ENCODE measurements at regions not wholly inside any gene's neighbourhood (a gene's known extent, or its start where the extent isn't known, plus 50 kb on each side); places are given as distances from the start of the nearest gene placed in this dataset.

DNA sequence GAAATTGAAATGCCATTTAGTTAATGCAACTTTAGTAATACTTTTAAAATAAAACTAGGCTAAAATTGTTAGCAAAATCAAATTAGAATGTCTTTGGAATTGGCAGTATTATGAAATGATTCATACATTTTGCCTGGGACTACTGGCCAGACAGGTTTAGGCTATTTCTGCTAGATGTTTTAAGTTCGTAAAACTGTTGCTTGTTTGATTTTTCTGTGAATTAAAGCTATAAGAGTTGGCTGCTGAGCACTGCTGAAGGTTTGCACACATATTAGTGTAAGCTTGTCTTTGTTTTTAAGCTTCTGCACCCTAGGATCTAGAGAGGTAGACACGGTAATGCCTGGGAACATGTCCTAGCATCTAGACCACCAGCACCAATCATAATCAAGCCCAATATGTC lies 1094.6 kb upstream of the ADGRL4 start:
- Histone ChIP-seq H3K4me1 (ENCODE audit: control insufficient read depth in 2 of 3, insufficient read depth in 2 of 3, low read depth in 1 of 3, low read length in 3 of 3) (no peaks in the 10 kb centered on the region), H3K27me3 (ENCODE audit: control insufficient read depth, insufficient read depth, low read length) (no peaks in the 10 kb centered on the region), H3K4me3 (ENCODE audit: low read length in 3 of 3) (no peak overlapping the region), H3K27ac (ENCODE audit: low read depth in 2 of 2, low read length in 2 of 2) (no peak overlapping the region), H3K9ac (ENCODE audit: low read length in 3 of 3) (no peak overlapping the region), H3K36me3 (ENCODE audit: control insufficient read depth in 2 of 3, insufficient read depth in 3 of 3, low read length in 3 of 3) (no peaks in the 10 kb centered on the region), H3K9me3 (ENCODE audit: control insufficient read depth in 2 of 3, insufficient read depth in 1 of 3, low read length in 3 of 3) (peaks cover 0 to 10% (median 4%) of the 10 kb centered on the region in 3 donors)
- FAIRE-seq (no peak), DNase-seq (no peak)
- intact Hi-C loops (cut with DNase I), result no loop called here
- TF ChIP-seq, protein P1, sequence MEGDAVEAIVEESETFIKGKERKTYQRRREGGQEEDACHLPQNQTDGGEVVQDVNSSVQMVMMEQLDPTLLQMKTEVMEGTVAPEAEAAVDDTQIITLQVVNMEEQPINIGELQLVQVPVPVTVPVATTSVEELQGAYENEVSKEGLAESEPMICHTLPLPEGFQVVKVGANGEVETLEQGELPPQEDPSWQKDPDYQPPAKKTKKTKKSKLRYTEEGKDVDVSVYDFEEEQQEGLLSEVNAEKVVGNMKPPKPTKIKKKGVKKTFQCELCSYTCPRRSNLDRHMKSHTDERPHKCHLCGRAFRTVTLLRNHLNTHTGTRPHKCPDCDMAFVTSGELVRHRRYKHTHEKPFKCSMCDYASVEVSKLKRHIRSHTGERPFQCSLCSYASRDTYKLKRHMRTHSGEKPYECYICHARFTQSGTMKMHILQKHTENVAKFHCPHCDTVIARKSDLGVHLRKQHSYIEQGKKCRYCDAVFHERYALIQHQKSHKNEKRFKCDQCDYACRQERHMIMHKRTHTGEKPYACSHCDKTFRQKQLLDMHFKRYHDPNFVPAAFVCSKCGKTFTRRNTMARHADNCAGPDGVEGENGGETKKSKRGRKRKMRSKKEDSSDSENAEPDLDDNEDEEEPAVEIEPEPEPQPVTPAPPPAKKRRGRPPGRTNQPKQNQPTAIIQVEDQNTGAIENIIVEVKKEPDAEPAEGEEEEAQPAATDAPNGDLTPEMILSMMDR (IDR thresholded peaks at IDR 0.05; ENCODE audit: borderline replicate concordance, extremely low read depth, insufficient read depth), result no peak

DNA sequence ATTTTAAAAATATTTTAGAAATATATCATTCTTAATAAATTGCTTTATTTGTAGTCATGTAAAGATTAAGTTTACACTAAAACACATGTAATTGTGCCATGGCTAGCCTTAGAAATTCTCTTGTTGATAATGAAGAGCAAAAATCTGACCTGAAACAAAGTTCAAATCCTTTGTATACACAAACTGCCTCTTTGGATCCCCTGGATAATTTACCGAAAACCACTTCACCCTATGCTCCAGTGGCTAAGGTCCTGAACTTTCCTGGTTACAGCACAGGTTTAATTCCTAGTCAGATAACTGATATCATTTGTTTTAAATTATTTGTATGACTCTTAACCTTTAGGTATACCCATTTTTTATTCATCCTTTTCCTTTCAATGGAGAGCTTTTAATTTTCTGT lies 1093.2 kb upstream of the ADGRL4 start:
- intact Hi-C loops (cut with DNase I), result no loop called here

DNA sequence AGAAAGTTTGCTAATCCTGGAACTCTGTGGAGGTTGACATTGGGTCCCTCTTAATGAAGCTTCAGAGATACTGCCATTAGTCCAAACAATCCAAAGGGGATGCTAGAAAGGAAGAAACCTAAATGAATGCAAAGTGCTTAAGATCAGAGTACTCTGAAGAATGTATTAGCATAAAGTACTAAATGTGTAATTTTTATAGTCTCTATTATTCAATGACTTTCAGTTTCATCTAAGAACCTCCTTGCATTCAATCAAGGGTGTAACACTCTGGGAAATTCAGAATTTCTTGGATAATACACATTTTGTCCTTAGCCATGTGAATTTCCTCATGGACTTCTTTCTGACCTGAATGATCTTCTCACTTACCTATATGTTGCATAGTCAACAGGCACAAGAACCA lies 1078.5 kb upstream of the ADGRL4 start:
- Histone ChIP-seq H3K9ac (ENCODE audit: low read length in 3 of 3) (no peak overlapping the region), H3K27me3 (ENCODE audit: control insufficient read depth, insufficient read depth, low read length) (no peaks in the 10 kb centered on the region), H3K9me3 (ENCODE audit: control insufficient read depth in 2 of 3, insufficient read depth in 1 of 3, low read length in 3 of 3) (no peaks in the 10 kb centered on the region), H3K27ac (ENCODE audit: low read depth in 2 of 2, low read length in 2 of 2) (no peak overlapping the region), H3K4me3 (ENCODE audit: low read length in 3 of 3) (no peak overlapping the region), H3K4me1 (ENCODE audit: control insufficient read depth in 2 of 3, insufficient read depth in 2 of 3, low read depth in 1 of 3, low read length in 3 of 3) (no peaks in the 10 kb centered on the region), H3K36me3 (ENCODE audit: control insufficient read depth in 2 of 3, insufficient read depth in 3 of 3, low read length in 3 of 3) (no peaks in the 10 kb centered on the region)
- FAIRE-seq, result no peak
- intact Hi-C loops (cut with DNase I), result no loop called here
- TF ChIP-seq, protein P1 (IDR thresholded peaks at IDR 0.05; ENCODE audit: borderline replicate concordance, extremely low read depth, insufficient read depth), result no peak
- no peak for DNase-seq

More for the DNA sequence above, 1093.2 kb upstream of the ADGRL4 start:
- Histone ChIP-seq H3K27me3 (ENCODE audit: control insufficient read depth, insufficient read depth, low read length) (no peaks in the 10 kb centered on the region), H3K9me3 (ENCODE audit: control insufficient read depth in 2 of 3, insufficient read depth in 1 of 3, low read length in 3 of 3) (peaks cover 0 to 10% (median 4%) of the 10 kb centered on the region in 3 donors), H3K36me3 (ENCODE audit: control insufficient read depth in 2 of 3, insufficient read depth in 3 of 3, low read length in 3 of 3) (no peaks in the 10 kb centered on the region), H3K9ac (ENCODE audit: low read length in 3 of 3) (no peak overlapping the region), H3K4me3 (ENCODE audit: low read length in 3 of 3) (no peak overlapping the region), H3K4me1 (ENCODE audit: control insufficient read depth in 2 of 3, insufficient read depth in 2 of 3, low read depth in 1 of 3, low read length in 3 of 3) (no peaks in the 10 kb centered on the region), H3K27ac (ENCODE audit: low read depth in 2 of 2, low read length in 2 of 2) (no peak overlapping the region)
- FAIRE-seq (no peak), DNase-seq (no peak)
- TF ChIP-seq, protein P1 (IDR thresholded peaks at IDR 0.05; ENCODE audit: borderline replicate concordance, extremely low read depth, insufficient read depth), result no peak

DNA sequence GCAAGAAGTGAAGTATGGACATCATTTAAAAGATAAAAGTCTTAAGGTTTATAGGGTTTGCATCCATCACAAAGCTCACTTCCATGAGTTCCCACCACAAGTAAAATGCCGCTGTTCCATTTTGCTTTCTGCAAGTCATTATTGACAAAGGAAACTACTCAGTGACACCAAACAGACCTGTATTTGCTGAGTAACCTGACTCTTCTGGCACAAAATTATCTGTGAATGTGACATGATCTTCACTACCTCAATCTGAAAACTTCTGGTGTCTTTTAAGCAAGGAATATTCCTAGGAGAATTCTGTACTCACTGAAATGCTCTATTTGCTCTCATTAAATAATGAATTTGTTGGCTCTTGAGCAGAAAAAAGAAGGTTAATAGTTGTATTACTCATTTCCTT lies 1077.4 kb upstream of the ADGRL4 start:
- DNase-seq (no peak), FAIRE-seq (no peak)
- no peak overlapping the region for H3K9ac ChIP-seq (ENCODE audit: low read length in 3 of 3)
- no peaks in the 10 kb centered on the region for H3K4me1 ChIP-seq (ENCODE audit: control insufficient read depth in 2 of 3, insufficient read depth in 2 of 3, low read depth in 1 of 3, low read length in 3 of 3)
- intact Hi-C loops (cut with DNase I), result no loop called here
- TF ChIP-seq, protein P1 (IDR thresholded peaks at IDR 0.05; ENCODE audit: borderline replicate concordance, extremely low read depth, insufficient read depth), result no peak
- no peak overlapping the region for H3K4me3 ChIP-seq (ENCODE audit: low read length in 3 of 3)
- no peaks in the 10 kb centered on the region for H3K9me3 ChIP-seq (ENCODE audit: control insufficient read depth in 2 of 3, insufficient read depth in 1 of 3, low read length in 3 of 3)
- no peaks in the 10 kb centered on the region for H3K27me3 ChIP-seq (ENCODE audit: control insufficient read depth, insufficient read depth, low read length)
- no peaks in the 10 kb centered on the region for H3K36me3 ChIP-seq (ENCODE audit: control insufficient read depth in 2 of 3, insufficient read depth in 3 of 3, low read length in 3 of 3)
- H3K27ac ChIP-seq (ENCODE audit: low read depth in 2 of 2, low read length in 2 of 2), result no peak overlapping the region

Measured in kidney (tissue), 13 donors.